ENCODE measurements at regions not wholly inside any gene's neighbourhood (a gene's known extent, or its start where the extent isn't known, plus 50 kb on each side); places are given as distances from the start of the nearest gene placed in this dataset.

DNA sequence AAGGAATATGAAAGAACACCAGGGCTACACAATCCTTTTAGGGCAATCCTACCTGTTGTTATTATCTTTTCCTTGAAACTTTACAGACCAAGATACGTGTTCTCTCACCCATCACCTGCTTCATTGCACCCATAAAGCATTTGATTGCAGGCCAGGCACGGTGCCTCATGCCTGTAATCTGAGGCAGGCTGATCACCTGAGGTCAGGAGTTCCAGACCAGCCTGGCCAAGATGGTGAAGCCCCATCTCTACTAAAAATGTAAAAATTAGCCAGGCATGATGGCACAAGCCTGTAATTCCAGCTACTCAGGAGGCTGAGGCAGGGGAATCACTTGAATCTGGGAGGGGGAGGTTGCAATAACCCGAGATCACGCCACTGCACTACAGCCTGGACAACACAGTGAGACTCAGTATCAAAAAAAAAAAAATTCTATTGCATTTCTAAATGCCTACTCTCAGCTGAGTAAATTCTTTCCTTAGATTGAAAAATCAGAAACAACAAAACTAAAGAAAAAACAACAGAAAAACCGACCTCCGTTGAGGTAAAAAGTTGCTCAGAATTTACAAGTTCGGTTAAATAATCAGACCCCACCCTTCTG, 183.7 kb upstream of the TMEM132C start:
- TF ChIP-seq SMAD3 (CRISPR knock-in tag; IDR thresholded peaks at IDR 0.05; ENCODE audit: borderline replicate concordance) (no peak), NFYB (CRISPR knock-in tag; conservative IDR thresholded peaks at IDR 0.05; ENCODE audit: low read depth) (no peak), CBFB (CRISPR knock-in tag; IDR thresholded peaks at IDR 0.05; ENCODE audit: low read depth) (no peak)
- TF ChIP-seq, protein P1, sequence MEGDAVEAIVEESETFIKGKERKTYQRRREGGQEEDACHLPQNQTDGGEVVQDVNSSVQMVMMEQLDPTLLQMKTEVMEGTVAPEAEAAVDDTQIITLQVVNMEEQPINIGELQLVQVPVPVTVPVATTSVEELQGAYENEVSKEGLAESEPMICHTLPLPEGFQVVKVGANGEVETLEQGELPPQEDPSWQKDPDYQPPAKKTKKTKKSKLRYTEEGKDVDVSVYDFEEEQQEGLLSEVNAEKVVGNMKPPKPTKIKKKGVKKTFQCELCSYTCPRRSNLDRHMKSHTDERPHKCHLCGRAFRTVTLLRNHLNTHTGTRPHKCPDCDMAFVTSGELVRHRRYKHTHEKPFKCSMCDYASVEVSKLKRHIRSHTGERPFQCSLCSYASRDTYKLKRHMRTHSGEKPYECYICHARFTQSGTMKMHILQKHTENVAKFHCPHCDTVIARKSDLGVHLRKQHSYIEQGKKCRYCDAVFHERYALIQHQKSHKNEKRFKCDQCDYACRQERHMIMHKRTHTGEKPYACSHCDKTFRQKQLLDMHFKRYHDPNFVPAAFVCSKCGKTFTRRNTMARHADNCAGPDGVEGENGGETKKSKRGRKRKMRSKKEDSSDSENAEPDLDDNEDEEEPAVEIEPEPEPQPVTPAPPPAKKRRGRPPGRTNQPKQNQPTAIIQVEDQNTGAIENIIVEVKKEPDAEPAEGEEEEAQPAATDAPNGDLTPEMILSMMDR (IDR thresholded peaks at IDR 0.05): no peak
